GM21717 (cell line): ENCODE measurements at regions not wholly inside any gene's neighbourhood (a gene's known extent, or its start where the extent isn't known, plus 50 kb on each side); places are given as distances from the start of the nearest gene placed in this dataset.

ENCODE experiments used
- ATAC-seq: cut with Tn5 transposase; IDR thresholded peaks from one replicate; pipeline ENCODE4 v1.9.1; 2021; ENCODE audit warnings: mild to moderate bottlenecking, moderate library complexity; ENCODE audit not compliant: unreplicated experiment

DNA sequence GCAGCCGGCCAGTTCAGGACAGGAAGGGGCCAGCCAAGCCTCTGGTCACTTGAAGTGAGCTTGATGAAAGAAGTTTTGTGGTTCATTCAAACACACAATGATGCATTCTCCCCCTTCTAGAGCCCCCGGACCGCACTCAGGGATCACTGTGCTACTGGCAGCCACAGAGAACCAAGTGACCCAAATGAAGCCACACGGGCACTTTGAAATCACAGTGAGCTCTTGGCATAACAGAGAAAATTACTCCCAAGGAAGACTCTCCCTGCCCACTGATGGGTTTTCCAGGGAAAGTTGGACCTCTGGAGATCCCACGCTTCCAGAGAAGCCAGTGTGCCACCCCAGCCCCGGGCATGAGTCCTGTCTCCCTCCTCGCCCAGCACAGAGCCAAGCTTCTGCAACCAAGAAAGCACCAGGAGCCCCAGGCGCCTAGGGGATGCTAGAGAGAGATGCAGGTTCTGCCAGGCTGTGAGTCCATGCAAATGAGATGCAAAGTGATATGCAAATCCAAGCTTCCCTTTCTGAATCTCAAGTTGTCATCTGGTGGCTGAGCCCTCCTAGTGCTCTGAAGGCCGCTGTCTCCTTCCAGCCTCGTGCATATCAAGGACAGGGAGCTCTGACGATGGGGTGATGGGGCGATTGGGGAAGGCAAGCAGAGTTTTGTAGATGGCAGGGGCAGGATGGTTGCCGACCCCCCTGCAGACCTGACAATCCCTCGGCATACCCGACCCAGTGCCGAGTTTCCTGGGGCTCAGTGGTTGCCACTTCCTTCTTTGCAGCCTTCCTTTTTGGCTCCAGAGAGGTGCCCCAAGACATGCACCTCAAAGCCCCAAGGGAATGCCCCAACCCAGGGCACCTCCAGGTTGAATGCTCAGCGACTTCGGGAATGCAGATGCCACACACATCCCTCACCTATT lies 59.7 kb upstream of the TNRC6C start:
- ATAC-seq: no peak

DNA sequence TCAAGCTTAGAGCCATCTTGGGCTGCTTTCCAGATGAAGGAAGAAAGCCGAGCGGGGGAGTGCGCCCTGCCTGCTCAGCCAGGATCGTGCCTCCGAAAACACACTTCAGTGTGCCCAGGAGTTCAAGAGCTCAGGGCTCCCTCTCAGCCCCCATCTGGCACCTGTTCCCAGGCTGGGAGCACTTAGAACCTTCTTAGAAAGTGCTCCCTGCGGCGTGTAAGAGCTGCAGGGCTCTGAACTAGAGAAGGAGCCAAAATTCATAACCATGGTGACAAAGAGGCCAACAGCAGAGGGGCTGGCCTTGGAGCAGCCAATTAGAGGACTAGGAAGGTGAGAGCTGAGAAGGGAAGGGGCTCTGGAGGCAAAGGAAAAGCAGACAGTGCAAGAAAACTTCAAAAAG lies 59.0 kb upstream of the TNRC6C start:
- ATAC-seq: no peak

- no peak for ATAC-seq
These were observed 57.0 kb upstream of the TNRC6C start for GRCh38 chr17:77901481-77901880.

GRCh38 chr17:77905266-77905665 lies 53.2 kb upstream of the TNRC6C start:
- no peak for ATAC-seq

DNA sequence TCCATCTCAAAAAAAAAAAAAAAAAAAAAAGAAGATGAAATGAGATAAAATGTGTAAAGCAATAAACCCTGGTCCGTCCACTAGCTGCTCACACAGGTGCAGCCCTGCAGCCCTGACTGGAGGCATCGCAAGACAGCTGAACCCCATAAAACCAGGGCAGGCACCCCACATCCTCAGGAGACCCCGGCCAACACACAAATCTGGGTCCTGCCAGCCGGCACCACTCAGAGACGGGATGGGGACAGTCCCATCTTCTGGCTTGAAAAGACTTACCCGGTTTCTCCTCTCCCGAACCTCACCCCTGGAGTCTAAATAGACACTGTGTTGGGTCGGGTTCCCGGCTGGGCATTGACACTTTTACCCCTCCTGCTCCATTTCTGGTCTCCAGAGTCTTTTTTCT lies 52.7 kb upstream of the TNRC6C start:
- ATAC-seq: no peak

DNA sequence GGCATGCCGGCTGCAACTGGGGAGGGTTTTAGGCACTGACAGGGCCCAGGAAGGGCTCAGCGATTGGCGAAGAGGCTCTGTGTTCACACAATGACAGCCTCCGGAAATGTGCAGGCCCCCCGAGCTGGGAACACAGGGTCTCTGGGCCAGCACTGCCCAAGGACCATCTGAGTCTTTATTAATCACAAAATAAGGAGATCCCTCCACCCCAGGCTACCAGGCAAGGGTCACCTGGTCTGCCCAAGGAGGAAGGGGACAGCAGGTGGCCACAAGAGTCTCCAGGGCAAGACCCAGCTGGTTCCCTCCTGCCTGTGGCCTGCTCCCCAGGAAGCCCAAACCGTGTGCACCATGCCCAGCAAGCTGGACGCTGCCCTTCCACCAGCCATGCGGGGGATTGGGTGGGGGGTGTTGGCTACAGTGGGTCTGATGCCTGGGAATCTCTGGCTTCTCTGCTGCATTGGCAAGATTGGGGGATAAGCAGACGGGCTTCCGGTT lies 52.1 kb upstream of the TNRC6C start:
- ATAC-seq: no peak

- no peak for ATAC-seq
These were observed 50.7 kb upstream of the TNRC6C start for GRCh38 chr17:77907497-77908461.

DNA sequence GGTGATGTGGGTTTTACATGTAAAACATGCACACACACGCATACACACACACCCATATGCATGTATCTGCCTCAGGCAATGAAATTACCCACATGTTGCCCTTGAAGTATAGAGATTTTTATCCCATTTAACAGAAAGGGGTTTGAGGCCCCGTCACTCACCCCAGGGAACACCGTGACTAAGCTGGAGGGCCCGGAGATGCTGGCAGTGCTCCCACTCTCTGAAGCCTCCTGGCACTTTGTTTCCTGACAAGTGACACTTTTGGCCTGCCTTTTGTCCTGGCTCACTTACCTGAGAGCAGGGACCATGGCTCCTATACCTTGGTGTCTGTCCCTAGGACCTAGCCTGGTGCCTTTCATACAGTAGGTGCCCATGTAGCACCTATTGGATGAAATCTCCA lies 50.0 kb upstream of the TNRC6C start:
- no peak for ATAC-seq
